ENCODE measurements at regions not wholly inside any gene's neighbourhood (a gene's known extent, or its start where the extent isn't known, plus 50 kb on each side); places are given as distances from the start of the nearest gene placed in this dataset.

GRCh38 chr21:17231124-17231523 lies 281.7 kb upstream of the CXADR start:
- no peak for DNase-seq (ENCODE audit: low spot score)
- TF ChIP-seq, protein P1, sequence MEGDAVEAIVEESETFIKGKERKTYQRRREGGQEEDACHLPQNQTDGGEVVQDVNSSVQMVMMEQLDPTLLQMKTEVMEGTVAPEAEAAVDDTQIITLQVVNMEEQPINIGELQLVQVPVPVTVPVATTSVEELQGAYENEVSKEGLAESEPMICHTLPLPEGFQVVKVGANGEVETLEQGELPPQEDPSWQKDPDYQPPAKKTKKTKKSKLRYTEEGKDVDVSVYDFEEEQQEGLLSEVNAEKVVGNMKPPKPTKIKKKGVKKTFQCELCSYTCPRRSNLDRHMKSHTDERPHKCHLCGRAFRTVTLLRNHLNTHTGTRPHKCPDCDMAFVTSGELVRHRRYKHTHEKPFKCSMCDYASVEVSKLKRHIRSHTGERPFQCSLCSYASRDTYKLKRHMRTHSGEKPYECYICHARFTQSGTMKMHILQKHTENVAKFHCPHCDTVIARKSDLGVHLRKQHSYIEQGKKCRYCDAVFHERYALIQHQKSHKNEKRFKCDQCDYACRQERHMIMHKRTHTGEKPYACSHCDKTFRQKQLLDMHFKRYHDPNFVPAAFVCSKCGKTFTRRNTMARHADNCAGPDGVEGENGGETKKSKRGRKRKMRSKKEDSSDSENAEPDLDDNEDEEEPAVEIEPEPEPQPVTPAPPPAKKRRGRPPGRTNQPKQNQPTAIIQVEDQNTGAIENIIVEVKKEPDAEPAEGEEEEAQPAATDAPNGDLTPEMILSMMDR (IDR thresholded peaks at IDR 0.05; ENCODE audit: extremely low read depth, insufficient read depth, missing control alignments), result no peak
- in situ Hi-C loops (cut with MboI; ENCODE audit: low pct_unique_long_range_greater_than_20kb, low sequenced_read_pairs, unreplicated experiment), result no loop called here

DNA sequence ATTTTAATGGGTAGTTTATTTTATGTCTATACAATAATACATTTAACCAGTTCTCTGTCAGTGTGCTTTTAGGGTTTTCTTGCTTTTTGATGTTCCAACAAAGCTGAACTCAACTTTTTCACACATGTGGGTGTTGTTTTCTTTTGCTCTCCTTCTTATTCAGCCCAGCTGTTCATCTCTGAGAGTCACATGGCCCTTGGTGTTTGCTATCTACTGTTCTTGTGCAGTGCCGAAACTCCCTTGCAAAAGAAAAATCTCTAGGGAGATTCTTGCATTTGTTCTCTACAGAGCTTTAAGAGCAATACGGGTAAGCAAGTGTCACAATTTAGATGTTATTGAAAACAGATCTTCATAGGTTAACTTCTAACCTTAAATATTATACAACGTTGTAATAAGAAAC lies 281.1 kb upstream of the CXADR start:
- DNase-seq (ENCODE audit: low spot score), result no peak
- in situ Hi-C loops (cut with MboI; ENCODE audit: low pct_unique_long_range_greater_than_20kb, low sequenced_read_pairs, unreplicated experiment), result no loop called here
- TF ChIP-seq, protein P1 (IDR thresholded peaks at IDR 0.05; ENCODE audit: extremely low read depth, insufficient read depth, missing control alignments), result no peak

DNA sequence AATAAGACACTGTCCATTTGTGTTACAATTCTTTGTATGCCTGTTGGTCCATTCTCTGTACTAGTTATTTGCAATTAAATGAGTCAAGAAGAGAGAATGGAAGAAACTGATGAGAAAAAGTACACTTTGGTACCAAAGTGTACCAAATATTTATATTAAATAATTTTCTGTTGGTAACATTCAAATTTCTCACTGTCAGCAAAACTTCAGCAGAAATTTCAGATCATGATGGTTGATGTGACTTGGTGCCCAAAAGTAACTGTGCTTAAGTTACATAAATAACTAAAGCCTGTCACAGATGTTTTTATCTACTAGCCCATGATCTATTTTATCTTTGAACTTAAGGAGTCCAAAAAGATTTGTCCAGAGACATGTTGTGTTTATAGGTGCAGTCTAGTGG lies 274.4 kb upstream of the CXADR start:
- no peak for DNase-seq (ENCODE audit: low spot score)
- TF ChIP-seq, protein P1 (IDR thresholded peaks at IDR 0.05; ENCODE audit: extremely low read depth, insufficient read depth, missing control alignments), result no peak
- in situ Hi-C loops (cut with MboI; ENCODE audit: low pct_unique_long_range_greater_than_20kb, low sequenced_read_pairs, unreplicated experiment), result no loop called here

DNA sequence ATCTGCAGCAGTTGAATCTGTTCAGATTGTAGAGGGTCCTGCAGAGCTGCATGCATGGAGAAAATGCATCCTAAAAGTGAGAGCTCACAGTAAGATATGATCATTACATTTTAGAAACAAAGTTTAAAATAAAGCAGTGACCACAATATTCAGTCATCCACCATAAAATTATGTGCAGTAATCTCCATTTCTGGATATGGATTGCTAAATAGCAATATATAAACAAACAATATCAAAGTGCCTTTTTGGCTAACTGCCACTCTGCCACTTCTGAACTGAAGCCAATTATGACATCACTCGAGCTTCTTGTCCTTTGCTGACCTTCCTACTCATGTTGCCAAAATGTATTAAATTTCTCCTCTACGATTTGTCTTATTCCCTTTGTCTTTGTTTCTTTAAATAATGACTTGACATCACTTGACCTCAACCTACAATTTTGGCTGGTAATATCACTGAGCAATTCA lies 262.0 kb upstream of the CXADR start:
- no peak for DNase-seq (ENCODE audit: low spot score)
- in situ Hi-C loops (cut with MboI; ENCODE audit: low pct_unique_long_range_greater_than_20kb, low sequenced_read_pairs, unreplicated experiment), result no loop called here
- TF ChIP-seq, protein P1 (IDR thresholded peaks at IDR 0.05; ENCODE audit: extremely low read depth, insufficient read depth, missing control alignments), result no peak

DNA sequence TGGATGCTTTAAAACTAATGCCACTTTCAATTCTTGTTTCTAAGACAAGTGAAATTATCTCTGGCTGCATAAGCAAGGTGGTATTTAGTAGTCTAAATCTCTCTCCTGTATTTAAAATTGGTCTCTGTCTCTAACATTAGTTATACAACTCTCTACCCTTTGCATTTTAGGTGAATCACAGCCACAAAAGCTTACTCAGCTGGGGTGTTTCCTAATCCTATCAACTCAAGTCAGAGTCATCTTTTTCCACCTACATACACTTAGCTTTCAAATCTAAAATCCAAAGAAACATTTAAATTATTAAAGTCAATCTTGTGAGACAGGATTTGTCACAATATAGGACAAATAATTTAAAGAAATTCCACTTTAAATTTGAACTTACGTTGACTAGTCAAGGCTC lies 255.1 kb upstream of the CXADR start:
- no peak for DNase-seq (ENCODE audit: low spot score)
- in situ Hi-C loops (cut with MboI; ENCODE audit: low pct_unique_long_range_greater_than_20kb, low sequenced_read_pairs, unreplicated experiment), result no loop called here
- TF ChIP-seq, protein P1 (IDR thresholded peaks at IDR 0.05; ENCODE audit: extremely low read depth, insufficient read depth, missing control alignments), result no peak

GRCh38 chr21:17264182-17264581 lies 248.7 kb upstream of the CXADR start:
- no peak for DNase-seq (ENCODE audit: low spot score)
- TF ChIP-seq, protein P1 (IDR thresholded peaks at IDR 0.05; ENCODE audit: extremely low read depth, insufficient read depth, missing control alignments), result no peak
- in situ Hi-C loops (cut with MboI; ENCODE audit: low pct_unique_long_range_greater_than_20kb, low sequenced_read_pairs, unreplicated experiment), result no loop called here

- TF ChIP-seq, protein P1 (IDR thresholded peaks at IDR 0.05; ENCODE audit: extremely low read depth, insufficient read depth, missing control alignments), result no peak
- DNase-seq (ENCODE audit: low spot score), result no peak
- in situ Hi-C loops (cut with MboI; ENCODE audit: low pct_unique_long_range_greater_than_20kb, low sequenced_read_pairs, unreplicated experiment), result no loop called here
Measured at GRCh38 chr21:17269760-17270159, 243.1 kb upstream of the CXADR start.
